Mesendoderm (in vitro differentiated cells): ENCODE measurements at regions not wholly inside any gene's neighbourhood (a gene's known extent, or its start where the extent isn't known, plus 50 kb on each side); places are given as distances from the start of the nearest gene placed in this dataset.

ENCODE experiments used
- DNase-seq: peaks from one replicate; pipeline ENCODE4 v3.0.0; 2013
- H2AK5ac ChIP-seq: 2 replicates; pipeline ENCODE4 v1.6.1; 2013; ENCODE audit warnings: low read length, inconsistent platforms
- H2BK120ac ChIP-seq: 2 replicates; pipeline ENCODE4 v1.6.1; 2013; ENCODE audit warnings: low read depth, mild to moderate bottlenecking, low read length, moderate library complexity, mixed read lengths
- H2BK15ac ChIP-seq: replicated peaks from 2 replicates; pipeline ENCODE4 v1.6.1; 2013; ENCODE audit warnings: low read depth, mild to moderate bottlenecking, moderate library complexity
- H2BK5ac ChIP-seq: 2 replicates; pipeline ENCODE4 v1.6.1; 2013; ENCODE audit warnings: low read length, inconsistent platforms
- H3K18ac ChIP-seq: 2 replicates; pipeline ENCODE4 v1.6.1; 2013; ENCODE audit warnings: mild to moderate bottlenecking, low read length, mixed read lengths
- H3K23ac ChIP-seq: one replicate; pipeline ENCODE4 v1.6.1; 2013; ENCODE audit warnings: low read length
- H3K27ac ChIP-seq: 2 replicates; pipeline ENCODE4 v1.5.1; 2013; ENCODE audit warnings: low read depth, mild to moderate bottlenecking, inconsistent platforms, low read length, moderate library complexity
- H3K27me3 ChIP-seq: 2 replicates; pipeline ENCODE4 v1.6.1; 2013; ENCODE audit warnings: low read length, control low read depth, mild to moderate bottlenecking, inconsistent platforms; ENCODE audit not compliant: insufficient read depth, poor library complexity
- H3K36me3 ChIP-seq: 2 replicates; pipeline ENCODE4 v1.6.1; 2013; ENCODE audit warnings: low read length, inconsistent platforms; ENCODE audit not compliant: control insufficient read depth, insufficient read depth
- H3K4ac ChIP-seq: one replicate; pipeline ENCODE4 v1.6.1; 2013; ENCODE audit warnings: low read depth, mild to moderate bottlenecking, low read length, moderate library complexity
- H3K4me1 ChIP-seq: 2 replicates; pipeline ENCODE4 v1.6.1; 2013; ENCODE audit warnings: low read depth, low read length, inconsistent platforms; ENCODE audit not compliant: control insufficient read depth
- H3K4me2 ChIP-seq: 2 replicates; pipeline ENCODE4 v1.6.1; 2013; ENCODE audit warnings: low read length
- H3K4me3 ChIP-seq: 2 replicates; pipeline ENCODE4 v1.5.1; 2013; ENCODE audit warnings: mild to moderate bottlenecking, low read length
- H3K56ac ChIP-seq: one replicate; pipeline ENCODE4 v1.6.1; 2013; ENCODE audit warnings: low read length
- H3K79me1 ChIP-seq: 2 replicates; pipeline ENCODE4 v1.6.1; 2013; ENCODE audit warnings: low read length, inconsistent platforms
- H3K79me2 ChIP-seq: 2 replicates; pipeline ENCODE4 v1.6.1; 2013; ENCODE audit warnings: mild to moderate bottlenecking, low read length; ENCODE audit not compliant: control insufficient read depth, insufficient read depth
- H3K9ac ChIP-seq: 2 replicates; pipeline ENCODE4 v1.6.1; 2013; ENCODE audit warnings: low read length, inconsistent platforms
- H4K5ac ChIP-seq: one replicate; pipeline ENCODE4 v1.6.1; 2013; ENCODE audit warnings: low read length
- H4K8ac ChIP-seq: one replicate; pipeline ENCODE4 v1.6.1; 2013; ENCODE audit warnings: low read depth, mild to moderate bottlenecking, control low read depth, low read length, moderate library complexity
- WGBS: extraction: QIAGEN DNeasy Blood & Tissue Kit; methylation state at CpG from one replicate; pipeline ENCODE4 v1.1.7; 2013; ENCODE audit warnings: low lambda C conversion rate, missing lambda C conversion rate; ENCODE audit not compliant: insufficient coverage; ENCODE audit errors: extremely low coverage; 5-methylcytosine and 5-hydroxymethylcytosine counted together

- Histone ChIP-seq H2BK120ac (no peak overlapping the region), H3K18ac (no peak overlapping the region), H3K4me2 (no peak overlapping the region), H3K23ac (no peak overlapping the region), H3K27ac (no peak overlapping the region), H3K79me1 (no peaks in the 10 kb centered on the region), H3K9ac (no peak overlapping the region), H2AK5ac (no peak overlapping the region), H3K36me3 (no peaks in the 10 kb centered on the region), H4K8ac (no peak overlapping the region), H3K56ac (no peak overlapping the region), H3K4ac (no peak overlapping the region), H2BK15ac (no peak overlapping the region), H3K4me1 (no peaks in the 10 kb centered on the region), H3K27me3 (no peaks in the 10 kb centered on the region), H3K79me2 (no peaks in the 10 kb centered on the region), H4K5ac (no peak overlapping the region), H2BK5ac (no peak overlapping the region), H3K4me3 (no peak overlapping the region)
- WGBS: no CpG with 5 or more reads among the region's 6 CpGs
- no peak for DNase-seq
Measured at GRCh38 chr10:108616559-108617285, 1306.6 kb downstream of the XPNPEP1 start.

DNA sequence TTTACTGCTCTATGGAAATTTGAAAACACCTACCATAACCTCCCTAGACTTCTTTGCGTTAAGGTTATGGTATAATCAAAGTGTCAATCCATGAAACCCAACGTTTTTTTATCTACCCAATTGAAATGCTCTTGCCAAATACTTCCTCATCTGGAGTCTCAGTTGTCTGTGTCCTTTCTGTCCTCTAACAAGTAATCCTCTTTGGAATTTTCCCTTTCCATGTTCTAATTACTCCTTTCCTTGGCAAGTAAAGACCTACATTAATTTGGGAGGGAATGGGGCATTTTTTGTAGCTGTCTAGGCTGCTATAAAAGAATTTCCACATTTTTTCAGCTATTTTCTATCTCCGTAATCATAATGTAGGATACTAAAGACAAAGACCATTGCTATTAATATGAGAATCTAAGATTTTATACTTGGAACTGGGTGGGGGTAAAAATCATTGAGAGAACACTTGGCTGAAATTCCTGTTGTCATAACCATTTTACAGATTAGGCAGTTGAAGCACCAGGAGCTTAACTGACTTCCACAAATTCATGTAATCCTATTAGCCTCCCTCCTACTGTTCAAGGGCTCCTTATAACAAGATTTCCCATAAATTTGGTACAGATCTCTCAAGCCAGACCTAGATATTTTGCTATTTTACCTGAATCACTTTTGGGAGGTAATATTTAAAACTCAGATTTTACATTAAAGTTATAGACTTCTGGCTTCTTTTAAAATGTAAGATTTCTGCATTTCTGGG is 1307.6 kb downstream of the XPNPEP1 start:
- Histone ChIP-seq H3K4me3 (no peak overlapping the region), H3K23ac (no peak overlapping the region), H3K56ac (no peak overlapping the region), H3K79me1 (no peaks in the 10 kb centered on the region), H3K4me2 (no peak overlapping the region), H3K27me3 (no peaks in the 10 kb centered on the region), H4K5ac (no peak overlapping the region), H3K27ac (no peak overlapping the region), H2BK5ac (no peak overlapping the region), H3K4me1 (no peaks in the 10 kb centered on the region), H3K18ac (no peak overlapping the region), H2AK5ac (no peak overlapping the region), H3K9ac (no peak overlapping the region), H2BK15ac (no peak overlapping the region), H2BK120ac (no peak overlapping the region), H4K8ac (no peak overlapping the region), H3K79me2 (no peaks in the 10 kb centered on the region), H3K36me3 (no peaks in the 10 kb centered on the region), H3K4ac (no peak overlapping the region)
- no peak for DNase-seq
- WGBS: no CpG with 5 or more reads among the region's 3 CpGs

GRCh38 chr10:108612485-108612884 is 1310.8 kb downstream of the XPNPEP1 start:
- no peak overlapping the region for H4K5ac ChIP-seq
- no peaks in the 10 kb centered on the region for H3K36me3 ChIP-seq

DNA sequence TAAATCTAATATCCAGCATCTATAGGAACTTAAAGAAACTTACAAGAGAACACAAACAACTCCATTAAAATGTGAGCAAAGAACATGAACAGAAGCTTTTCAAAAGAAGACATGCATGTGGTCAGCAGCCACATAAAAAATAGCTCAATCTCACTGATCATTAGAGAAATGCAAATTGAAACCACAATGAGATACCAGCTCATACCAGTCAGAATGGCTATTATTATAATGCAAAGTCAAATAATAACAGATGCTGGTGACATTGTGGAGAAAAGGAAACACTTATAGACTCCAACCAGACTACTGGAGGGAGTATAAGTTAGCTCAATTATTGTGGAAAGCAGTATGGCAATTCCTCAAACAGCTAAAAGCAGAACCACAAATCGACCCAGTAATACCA is 1314.5 kb downstream of the XPNPEP1 start:
- H2AK5ac ChIP-seq: no peak overlapping the region
- H2BK5ac ChIP-seq: no peak overlapping the region
- no peak overlapping the region for H3K23ac ChIP-seq
- no peak overlapping the region for H2BK120ac ChIP-seq
- no peak overlapping the region for H2BK15ac ChIP-seq
- WGBS: no CpG with 5 or more reads among the region's 1 CpG
- no peak overlapping the region for H3K4ac ChIP-seq
- H3K18ac ChIP-seq: no peak overlapping the region
- no peak for DNase-seq
- no peaks in the 10 kb centered on the region for H3K4me1 ChIP-seq
- no peaks in the 10 kb centered on the region for H3K36me3 ChIP-seq
- no peak overlapping the region for H4K5ac ChIP-seq
- no peaks in the 10 kb centered on the region for H3K27me3 ChIP-seq
- H3K56ac ChIP-seq: no peak overlapping the region
- no peak overlapping the region for H3K9ac ChIP-seq
- no peak overlapping the region for H4K8ac ChIP-seq
- no peak overlapping the region for H3K4me3 ChIP-seq
- no peak overlapping the region for H3K4me2 ChIP-seq
- no peaks in the 10 kb centered on the region for H3K79me2 ChIP-seq
- no peak overlapping the region for H3K27ac ChIP-seq
- H3K79me1 ChIP-seq: no peaks in the 10 kb centered on the region

More at GRCh38 chr10:108612485-108612884, 1310.8 kb downstream of the XPNPEP1 start:
- no peak for DNase-seq
- H2BK120ac ChIP-seq: no peak overlapping the region
- H3K27ac ChIP-seq: no peak overlapping the region
- no peak overlapping the region for H3K4me3 ChIP-seq
- H3K23ac ChIP-seq: no peak overlapping the region
- no peak overlapping the region for H3K4ac ChIP-seq
- no peak overlapping the region for H2AK5ac ChIP-seq
- no peak overlapping the region for H3K56ac ChIP-seq
- no peak overlapping the region for H2BK5ac ChIP-seq
- H2BK15ac ChIP-seq: no peak overlapping the region
- no peaks in the 10 kb centered on the region for H3K79me2 ChIP-seq
- H3K27me3 ChIP-seq: no peaks in the 10 kb centered on the region
- H4K8ac ChIP-seq: no peak overlapping the region
- no peak overlapping the region for H3K18ac ChIP-seq
- no peak overlapping the region for H3K4me2 ChIP-seq
- no peaks in the 10 kb centered on the region for H3K79me1 ChIP-seq
- WGBS: no CpG with 5 or more reads among the region's 3 CpGs
- no peak overlapping the region for H3K9ac ChIP-seq
- no peaks in the 10 kb centered on the region for H3K4me1 ChIP-seq

GRCh38 chr10:108601851-108602250 is 1321.5 kb downstream of the XPNPEP1 start:
- no peak overlapping the region for H2AK5ac ChIP-seq
- H3K4me1 ChIP-seq: peaks cover 2% of the 10 kb centered on the region
- DNase-seq: no peak
- H3K18ac ChIP-seq: no peak overlapping the region
- H3K9ac ChIP-seq: no peak overlapping the region
- no peak overlapping the region for H2BK120ac ChIP-seq
- no peaks in the 10 kb centered on the region for H3K79me1 ChIP-seq
- H2BK5ac ChIP-seq: no peak overlapping the region
- H3K4ac ChIP-seq: no peak overlapping the region
- WGBS: no CpG with 5 or more reads among the region's 2 CpGs
- H3K27ac ChIP-seq: no peak overlapping the region
- H3K79me2 ChIP-seq: no peaks in the 10 kb centered on the region
- no peak overlapping the region for H4K8ac ChIP-seq
- H3K27me3 ChIP-seq: no peaks in the 10 kb centered on the region
- no peak overlapping the region for H3K23ac ChIP-seq
- no peak overlapping the region for H3K4me3 ChIP-seq
- no peak overlapping the region for H4K5ac ChIP-seq
- H3K36me3 ChIP-seq: no peaks in the 10 kb centered on the region
- no peak overlapping the region for H3K56ac ChIP-seq
- H2BK15ac ChIP-seq: no peak overlapping the region
- no peak overlapping the region for H3K4me2 ChIP-seq
